Ectodermal cell (in vitro differentiated cells): ENCODE measurements at regions not wholly inside any gene's neighbourhood (a gene's known extent, or its start where the extent isn't known, plus 50 kb on each side); places are given as distances from the start of the nearest gene placed in this dataset.

ENCODE experiments used
- H3K27ac ChIP-seq: 2 replicates; pipeline ENCODE4 v1.7.0; 2013; ENCODE audit warnings: mild to moderate bottlenecking, low read depth, low read length; ENCODE audit not compliant: insufficient read depth, poor library complexity, severe bottlenecking
- H3K27me3 ChIP-seq: 2 replicates; pipeline ENCODE4 v1.7.0; 2013; ENCODE audit warnings: mild to moderate bottlenecking, low read length; ENCODE audit not compliant: insufficient read depth, control insufficient read depth, poor library complexity, severe bottlenecking
- H3K36me3 ChIP-seq: one replicate; pipeline ENCODE4 v1.7.0; 2013; ENCODE audit warnings: low read length; ENCODE audit not compliant: control insufficient read depth, insufficient read depth
- H3K4me1 ChIP-seq: one replicate; pipeline ENCODE4 v1.7.0; 2013; ENCODE audit warnings: low read length; ENCODE audit not compliant: control insufficient read depth, insufficient read depth
- H3K4me3 ChIP-seq: 2 replicates; pipeline ENCODE4 v1.7.0; 2013; ENCODE audit warnings: low read depth, low read length, control low read depth; ENCODE audit not compliant: insufficient read depth
- H3K9me3 ChIP-seq: 2 replicates; pipeline ENCODE4 v1.7.0; 2013; ENCODE audit warnings: mild to moderate bottlenecking, low read length, moderate library complexity; ENCODE audit not compliant: control insufficient read depth
- WGBS, 2 experiments: methylation state at CpG; one replicate each; pipeline ENCODE4 v1.1.7; 2013; ENCODE audit warnings: missing lambda C conversion rate in 2 of 2; 5-methylcytosine and 5-hydroxymethylcytosine counted together

- H3K9me3 ChIP-seq: no peaks in the 10 kb centered on the region
- no peak overlapping the region for H3K4me3 ChIP-seq
- H3K4me1 ChIP-seq: no peaks in the 10 kb centered on the region
- 95% methylated on average over 3 of the region's 3 CpGs for WGBS, 2 experiments
- no peaks in the 10 kb centered on the region for H3K36me3 ChIP-seq
- H3K27me3 ChIP-seq: no peaks in the 10 kb centered on the region
- H3K27ac ChIP-seq: no peak overlapping the region
These were observed 287.1 kb upstream of the ADRA1B start for GRCh38 chr5:159629158-159629557.

- Histone ChIP-seq H3K4me1 (no peaks in the 10 kb centered on the region), H3K4me3 (no peak overlapping the region), H3K27me3 (no peaks in the 10 kb centered on the region), H3K27ac (no peak overlapping the region), H3K9me3 (no peaks in the 10 kb centered on the region), H3K36me3 (no peaks in the 10 kb centered on the region)
- WGBS, 2 experiments: 96 to 98% methylated on average over 2 of the region's 2 CpGs
These were observed 285.7 kb upstream of the ADRA1B start for GRCh38 chr5:159630545-159630944.

- no peaks in the 10 kb centered on the region for H3K4me1 ChIP-seq
- H3K27me3 ChIP-seq: no peaks in the 10 kb centered on the region
- WGBS, 2 experiments: 95 to 100% methylated on average over 3 of the region's 3 CpGs
- no peaks in the 10 kb centered on the region for H3K9me3 ChIP-seq
- no peak overlapping the region for H3K4me3 ChIP-seq
- no peaks in the 10 kb centered on the region for H3K36me3 ChIP-seq
- no peak overlapping the region for H3K27ac ChIP-seq
These were observed 285.3 kb upstream of the ADRA1B start for GRCh38 chr5:159631001-159631400.

- Histone ChIP-seq H3K9me3 (no peaks in the 10 kb centered on the region), H3K4me1 (no peaks in the 10 kb centered on the region), H3K4me3 (no peak overlapping the region), H3K27ac (no peak overlapping the region), H3K27me3 (no peaks in the 10 kb centered on the region), H3K36me3 (no peaks in the 10 kb centered on the region)
- 95 to 96% methylated on average over 3 of the region's 3 CpGs for WGBS, 2 experiments
These were observed 283.4 kb upstream of the ADRA1B start for GRCh38 chr5:159632866-159633265.

GRCh38 chr5:159638481-159638880 is 277.8 kb upstream of the ADRA1B start:
- Histone ChIP-seq H3K4me1 (no peaks in the 10 kb centered on the region), H3K27ac (no peak overlapping the region), H3K36me3 (no peaks in the 10 kb centered on the region), H3K9me3 (no peaks in the 10 kb centered on the region), H3K27me3 (no peaks in the 10 kb centered on the region), H3K4me3 (no peak overlapping the region)

GRCh38 chr5:159638954-159639559 is 277.2 kb upstream of the ADRA1B start:
- 68 to 74% methylated on average over 2 of the region's 2 CpGs for WGBS, 2 experiments
- no peaks in the 10 kb centered on the region for H3K27me3 ChIP-seq
- no peak overlapping the region for H3K27ac ChIP-seq
- H3K9me3 ChIP-seq: no peaks in the 10 kb centered on the region
- H3K36me3 ChIP-seq: no peaks in the 10 kb centered on the region
- H3K4me1 ChIP-seq: no peaks in the 10 kb centered on the region
- no peak overlapping the region for H3K4me3 ChIP-seq

GRCh38 chr5:159639590-159639989 is 276.7 kb upstream of the ADRA1B start:
- H3K27ac ChIP-seq: no peak overlapping the region
- no peak overlapping the region for H3K4me3 ChIP-seq
- 93 to 97% methylated on average over 3 of the region's 3 CpGs for WGBS, 2 experiments
- H3K27me3 ChIP-seq: no peaks in the 10 kb centered on the region
- no peaks in the 10 kb centered on the region for H3K36me3 ChIP-seq
- no peaks in the 10 kb centered on the region for H3K9me3 ChIP-seq
- no peaks in the 10 kb centered on the region for H3K4me1 ChIP-seq

- no peak overlapping the region for H3K27ac ChIP-seq
These were observed 275.8 kb upstream of the ADRA1B start for GRCh38 chr5:159640446-159640845.

GRCh38 chr5:159640921-159641320 is 275.4 kb upstream of the ADRA1B start:
- no peaks in the 10 kb centered on the region for H3K27me3 ChIP-seq
- 94 to 95% methylated on average over 5 of the region's 5 CpGs for WGBS, 2 experiments
- no peak overlapping the region for H3K27ac ChIP-seq
- H3K4me1 ChIP-seq: no peaks in the 10 kb centered on the region
- H3K36me3 ChIP-seq: no peaks in the 10 kb centered on the region
- no peaks in the 10 kb centered on the region for H3K9me3 ChIP-seq
- H3K4me3 ChIP-seq: no peak overlapping the region

More at GRCh38 chr5:159640446-159640845, 275.8 kb upstream of the ADRA1B start:
- H3K27me3 ChIP-seq: no peaks in the 10 kb centered on the region
- H3K9me3 ChIP-seq: no peaks in the 10 kb centered on the region
- WGBS, 2 experiments: 90 to 94% methylated on average over 5 of the region's 5 CpGs
- H3K36me3 ChIP-seq: no peaks in the 10 kb centered on the region
- H3K4me3 ChIP-seq: no peak overlapping the region
- no peaks in the 10 kb centered on the region for H3K4me1 ChIP-seq

- 91 to 96% methylated on average over 7 of the region's 7 CpGs for WGBS, 2 experiments
- Histone ChIP-seq H3K4me3 (no peak overlapping the region), H3K36me3 (no peaks in the 10 kb centered on the region), H3K9me3 (no peaks in the 10 kb centered on the region), H3K27ac (no peak overlapping the region), H3K27me3 (no peaks in the 10 kb centered on the region), H3K4me1 (no peaks in the 10 kb centered on the region)
These were observed 274.8 kb upstream of the ADRA1B start for GRCh38 chr5:159641371-159642039.
